GM10266 (cell line): ENCODE measurements at regions not wholly inside any gene's neighbourhood (a gene's known extent, or its start where the extent isn't known, plus 50 kb on each side); places are given as distances from the start of the nearest gene placed in this dataset.

Source experiments
- DNase-seq: peaks from one replicate; pipeline ENCODE4 v3.0.0; 2012; ENCODE audit errors: extremely low spot score
- TF ChIP-seq, protein P1 (sequence below): IDR thresholded peaks from 2 replicates; pipeline ENCODE4 v1.5.1; 2012; ENCODE audit warnings: mild to moderate bottlenecking, low read depth; ENCODE audit not compliant: control insufficient read depth, insufficient read depth; ENCODE audit errors: missing control alignments

- TF ChIP-seq, protein P1, sequence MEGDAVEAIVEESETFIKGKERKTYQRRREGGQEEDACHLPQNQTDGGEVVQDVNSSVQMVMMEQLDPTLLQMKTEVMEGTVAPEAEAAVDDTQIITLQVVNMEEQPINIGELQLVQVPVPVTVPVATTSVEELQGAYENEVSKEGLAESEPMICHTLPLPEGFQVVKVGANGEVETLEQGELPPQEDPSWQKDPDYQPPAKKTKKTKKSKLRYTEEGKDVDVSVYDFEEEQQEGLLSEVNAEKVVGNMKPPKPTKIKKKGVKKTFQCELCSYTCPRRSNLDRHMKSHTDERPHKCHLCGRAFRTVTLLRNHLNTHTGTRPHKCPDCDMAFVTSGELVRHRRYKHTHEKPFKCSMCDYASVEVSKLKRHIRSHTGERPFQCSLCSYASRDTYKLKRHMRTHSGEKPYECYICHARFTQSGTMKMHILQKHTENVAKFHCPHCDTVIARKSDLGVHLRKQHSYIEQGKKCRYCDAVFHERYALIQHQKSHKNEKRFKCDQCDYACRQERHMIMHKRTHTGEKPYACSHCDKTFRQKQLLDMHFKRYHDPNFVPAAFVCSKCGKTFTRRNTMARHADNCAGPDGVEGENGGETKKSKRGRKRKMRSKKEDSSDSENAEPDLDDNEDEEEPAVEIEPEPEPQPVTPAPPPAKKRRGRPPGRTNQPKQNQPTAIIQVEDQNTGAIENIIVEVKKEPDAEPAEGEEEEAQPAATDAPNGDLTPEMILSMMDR, result no peak
- DNase-seq, result no peak
Measured at GRCh38 chr5:117107859-117108258, 533.2 kb upstream of the SEMA6A start.

GRCh38 chr5:117103703-117104102, 529.1 kb upstream of the SEMA6A start:
- no peak for DNase-seq
- TF ChIP-seq, protein P1, result no peak

GRCh38 chr5:117102591-117102990, 528.0 kb upstream of the SEMA6A start:
- DNase-seq, result no peak
- TF ChIP-seq, protein P1, result no peak

DNA sequence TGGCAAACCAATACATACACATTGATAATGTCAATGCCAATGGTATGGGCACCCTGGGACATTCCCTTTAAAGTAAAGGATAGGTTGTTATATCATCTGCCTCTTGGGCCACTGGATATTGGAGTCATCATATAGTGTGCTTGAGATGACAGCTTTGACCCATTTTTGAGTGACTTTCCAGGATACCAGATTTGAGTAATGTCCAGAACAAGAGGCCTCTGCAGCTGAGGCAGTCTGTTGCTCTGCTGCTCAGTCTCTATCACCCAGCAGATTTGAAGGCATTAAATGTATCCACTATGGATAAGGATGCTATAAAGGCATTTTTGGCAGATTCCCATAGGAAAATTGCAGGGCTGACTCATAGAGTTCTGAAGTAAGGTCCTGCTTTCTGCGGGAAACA, 525.6 kb upstream of the SEMA6A start:
- DNase-seq, result no peak
- TF ChIP-seq, protein P1, result no peak

DNA sequence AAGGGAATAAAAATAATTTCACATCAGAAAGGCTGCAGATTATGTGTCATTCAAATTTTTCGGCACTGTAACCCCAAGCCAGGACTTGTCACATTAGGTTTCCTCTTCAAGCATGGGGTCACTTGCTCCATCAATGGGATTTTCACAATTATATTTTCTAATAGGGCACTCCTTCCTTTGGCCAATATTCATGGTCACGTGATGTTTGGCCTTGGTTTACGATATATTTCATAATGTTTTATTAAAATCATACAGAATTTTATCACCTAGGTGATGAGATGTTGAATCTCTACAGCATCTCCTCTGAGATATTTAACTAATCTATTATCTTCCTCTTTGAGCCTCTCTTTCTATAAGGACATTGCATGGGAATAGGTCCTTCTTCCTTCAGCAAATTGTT, 523.5 kb upstream of the SEMA6A start:
- TF ChIP-seq, protein P1, result no peak
- DNase-seq, result no peak

- DNase-seq, result no peak
- TF ChIP-seq, protein P1, result no peak
Measured at GRCh38 chr5:117095346-117096332, 521.0 kb upstream of the SEMA6A start.
